ENCODE measurements at regions not wholly inside any gene's neighbourhood (a gene's known extent, or its start where the extent isn't known, plus 50 kb on each side); places are given as distances from the start of the nearest gene placed in this dataset.

DNA sequence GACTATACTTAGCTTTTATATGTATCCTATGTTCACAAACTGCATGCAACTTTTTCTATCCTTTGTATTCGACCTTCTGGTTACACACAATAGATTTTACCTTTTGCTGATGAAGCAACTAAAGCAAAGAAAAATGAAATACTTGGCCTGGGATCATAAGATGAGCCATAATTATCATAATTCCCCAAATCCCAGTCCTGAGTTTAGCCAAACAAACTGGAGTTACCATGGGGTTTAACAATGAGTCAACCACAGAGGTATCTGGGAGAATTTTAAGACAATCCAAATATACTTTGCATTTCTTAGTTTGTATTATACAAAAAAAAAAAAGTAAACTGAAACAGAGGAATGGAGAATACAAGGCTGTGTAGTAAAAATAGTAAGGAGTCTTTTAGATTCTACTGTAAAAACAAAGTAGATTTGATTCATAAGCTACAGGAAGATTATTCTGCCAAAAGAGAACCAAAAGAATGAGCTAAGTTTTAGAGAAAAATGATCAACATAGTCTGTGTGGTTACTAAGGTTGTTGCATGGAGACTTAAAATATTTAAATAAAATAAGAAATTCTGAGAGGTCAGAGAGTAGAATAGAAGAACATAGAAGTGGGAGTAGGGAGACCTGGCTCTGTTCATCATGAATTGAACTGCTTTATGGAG, 60.4 kb upstream of the GORAB start:
- H4K20me1 ChIP-seq (ENCODE audit: control insufficient read depth, extremely low read depth, insufficient read depth, low read length), result no peaks in the 10 kb centered on the region
- H3K9me1 ChIP-seq (ENCODE audit: control insufficient read depth, extremely low read depth, insufficient read depth, low read length), result no peaks in the 10 kb centered on the region
- TF ChIP-seq, protein P1, sequence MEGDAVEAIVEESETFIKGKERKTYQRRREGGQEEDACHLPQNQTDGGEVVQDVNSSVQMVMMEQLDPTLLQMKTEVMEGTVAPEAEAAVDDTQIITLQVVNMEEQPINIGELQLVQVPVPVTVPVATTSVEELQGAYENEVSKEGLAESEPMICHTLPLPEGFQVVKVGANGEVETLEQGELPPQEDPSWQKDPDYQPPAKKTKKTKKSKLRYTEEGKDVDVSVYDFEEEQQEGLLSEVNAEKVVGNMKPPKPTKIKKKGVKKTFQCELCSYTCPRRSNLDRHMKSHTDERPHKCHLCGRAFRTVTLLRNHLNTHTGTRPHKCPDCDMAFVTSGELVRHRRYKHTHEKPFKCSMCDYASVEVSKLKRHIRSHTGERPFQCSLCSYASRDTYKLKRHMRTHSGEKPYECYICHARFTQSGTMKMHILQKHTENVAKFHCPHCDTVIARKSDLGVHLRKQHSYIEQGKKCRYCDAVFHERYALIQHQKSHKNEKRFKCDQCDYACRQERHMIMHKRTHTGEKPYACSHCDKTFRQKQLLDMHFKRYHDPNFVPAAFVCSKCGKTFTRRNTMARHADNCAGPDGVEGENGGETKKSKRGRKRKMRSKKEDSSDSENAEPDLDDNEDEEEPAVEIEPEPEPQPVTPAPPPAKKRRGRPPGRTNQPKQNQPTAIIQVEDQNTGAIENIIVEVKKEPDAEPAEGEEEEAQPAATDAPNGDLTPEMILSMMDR (optimal IDR thresholded peaks at IDR 0.05 in 1 of 3, IDR thresholded peaks at IDR 0.05 in 1 of 3, conservative IDR thresholded peaks at IDR 0.05 in 1 of 3; ENCODE audit: extremely low read depth in 1 of 3, insufficient read depth in 2 of 3, low read length in 3 of 3), result no peak
- no peak for TF ChIP-seq EZH2 (IDR thresholded peaks at IDR 0.05; ENCODE audit: low read length)
- H3K79me2 ChIP-seq (ENCODE audit: control insufficient read depth, insufficient read depth, low read length), result no peaks in the 10 kb centered on the region
- H3K4me1 ChIP-seq (ENCODE audit: control insufficient read depth, extremely low read depth, insufficient read depth, low read length), result no peaks in the 10 kb centered on the region
- H3K9me3 ChIP-seq (ENCODE audit: control insufficient read depth, low read depth, low read length), result no peaks in the 10 kb centered on the region
- FAIRE-seq (no peak), DNase-seq (ENCODE audit: low read depth, low spot score) (no peak)
- dilution Hi-C loops (cut with MboI; ENCODE audit: extremely low pct_ligation_motif_present, low sequenced_read_pairs), result no loop called here
- H3K27me3 ChIP-seq (ENCODE audit: control insufficient read depth, extremely low read depth, insufficient read depth, low read length), result no peaks in the 10 kb centered on the region
- no peaks in the 10 kb centered on the region for H3K36me3 ChIP-seq (ENCODE audit: control insufficient read depth in 2 of 2, extremely low read depth in 1 of 2, insufficient read depth in 2 of 2, low read length in 2 of 2)
- no peak overlapping the region for H3K4me2 ChIP-seq (ENCODE audit: control insufficient read depth, extremely low read depth, insufficient read depth, low read depth, low read length)
- H2AFZ ChIP-seq (ENCODE audit: control insufficient read depth, low read length), result no peak overlapping the region
- H3K4me3 ChIP-seq (ENCODE audit: control insufficient read depth in 2 of 3, extremely low read depth in 1 of 3, insufficient read depth in 2 of 3, low read depth in 1 of 3, low read length in 3 of 3), result no peak overlapping the region
- H3K27ac ChIP-seq (ENCODE audit: control insufficient read depth, insufficient read depth, low read length), result no peak overlapping the region
- no peak overlapping the region for H3K9ac ChIP-seq (ENCODE audit: control insufficient read depth, extremely low read depth, insufficient read depth, low read length)

DNA sequence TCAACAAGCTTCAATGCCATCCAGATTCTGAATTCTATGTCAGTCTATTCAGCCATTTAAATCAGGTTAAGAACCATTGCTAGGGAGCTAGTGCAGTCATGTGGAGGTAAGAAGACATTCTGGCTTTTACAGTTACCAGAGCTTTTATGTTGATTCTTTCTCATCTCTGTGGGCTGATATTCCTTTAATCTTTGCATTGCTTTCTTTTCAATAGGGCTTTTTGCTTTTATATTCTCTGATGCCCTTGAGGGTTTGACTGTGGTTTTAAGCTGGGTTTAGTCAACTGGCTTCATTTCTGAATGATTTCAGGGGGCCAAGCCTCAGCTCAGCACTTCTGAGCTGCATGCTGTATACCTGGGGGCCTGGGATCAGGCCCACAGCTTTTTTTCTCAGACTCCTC, 51.0 kb upstream of the GORAB start:
- dilution Hi-C loops (cut with MboI; ENCODE audit: extremely low pct_ligation_motif_present, low sequenced_read_pairs), result no loop called here
- no peak for FAIRE-seq
- Histone ChIP-seq H3K27ac (ENCODE audit: control insufficient read depth, insufficient read depth, low read length) (no peak overlapping the region), H3K4me3 (ENCODE audit: control insufficient read depth in 2 of 3, extremely low read depth in 1 of 3, insufficient read depth in 2 of 3, low read depth in 1 of 3, low read length in 3 of 3) (no peak overlapping the region), H3K9ac (ENCODE audit: control insufficient read depth, extremely low read depth, insufficient read depth, low read length) (no peak overlapping the region), H2AFZ (ENCODE audit: control insufficient read depth, low read length) (no peak overlapping the region), H4K20me1 (ENCODE audit: control insufficient read depth, extremely low read depth, insufficient read depth, low read length) (no peaks in the 10 kb centered on the region), H3K4me1 (ENCODE audit: control insufficient read depth, extremely low read depth, insufficient read depth, low read length) (no peaks in the 10 kb centered on the region), H3K4me2 (ENCODE audit: control insufficient read depth, extremely low read depth, insufficient read depth, low read depth, low read length) (no peak overlapping the region), H3K27me3 (ENCODE audit: control insufficient read depth, extremely low read depth, insufficient read depth, low read length) (no peaks in the 10 kb centered on the region), H3K36me3 (ENCODE audit: control insufficient read depth in 2 of 2, extremely low read depth in 1 of 2, insufficient read depth in 2 of 2, low read length in 2 of 2) (no peaks in the 10 kb centered on the region), H3K79me2 (ENCODE audit: control insufficient read depth, insufficient read depth, low read length) (no peaks in the 10 kb centered on the region), H3K9me1 (ENCODE audit: control insufficient read depth, extremely low read depth, insufficient read depth, low read length) (no peaks in the 10 kb centered on the region), H3K9me3 (ENCODE audit: control insufficient read depth, low read depth, low read length) (no peaks in the 10 kb centered on the region)
- DNase-seq (ENCODE audit: low read depth, low spot score), result no peak
- no peak for TF ChIP-seq EZH2 (IDR thresholded peaks at IDR 0.05; ENCODE audit: low read length)
- TF ChIP-seq, protein P1 (optimal IDR thresholded peaks at IDR 0.05 in 1 of 3, IDR thresholded peaks at IDR 0.05 in 1 of 3, conservative IDR thresholded peaks at IDR 0.05 in 1 of 3; ENCODE audit: extremely low read depth in 1 of 3, insufficient read depth in 2 of 3, low read length in 3 of 3), result no peak

Measured in keratinocyte (primary cell).